DND-41 (cell line): ENCODE measurements at regions not wholly inside any gene's neighbourhood (a gene's known extent, or its start where the extent isn't known, plus 50 kb on each side); places are given as distances from the start of the nearest gene placed in this dataset.
"Not testable (repeated sequence)": the region's sequence is repeated elsewhere in the genome, so short reads cannot be mapped to it uniquely, and the experiment has no call there.

Source experiments
- ATAC-seq: fragments of 200-7000 bp; cut with Tn5 transposase; 3 replicates; pipeline ENCODE4 v1.9.1; 2021; ENCODE audit warnings: low read depth; ENCODE audit not compliant: insufficient read depth
- DNase-seq: peaks from one replicate; pipeline ENCODE4 v3.0.0-alpha.2; 2020
- H2AFZ ChIP-seq: 2 replicates; pipeline ENCODE4 v1.6.0; 2012; ENCODE audit warnings: low read depth, low read length
- H3K27ac ChIP-seq: 2 replicates; pipeline ENCODE4 v1.5.1; 2012; ENCODE audit warnings: low read length, inconsistent platforms
- H3K27me3 ChIP-seq: fragments of 200-600 bp; sonication (generic); 2 replicates; pipeline ENCODE4 v1.6.0; 2012; ENCODE audit warnings: low read length, mild to moderate bottlenecking, inconsistent platforms; ENCODE audit not compliant: insufficient read depth, poor library complexity
- H3K36me3 ChIP-seq: 2 replicates; pipeline ENCODE4 v1.5.1; 2012; ENCODE audit warnings: low read length, inconsistent platforms; ENCODE audit not compliant: insufficient read depth
- H3K4me1 ChIP-seq: 2 replicates; pipeline ENCODE4 v1.5.1; 2012; ENCODE audit warnings: mild to moderate bottlenecking, low read length; ENCODE audit not compliant: insufficient read depth
- H3K4me2 ChIP-seq: 2 replicates; pipeline ENCODE4 v1.6.0; 2012; ENCODE audit warnings: mild to moderate bottlenecking, moderate library complexity, low read length, inconsistent platforms; ENCODE audit not compliant: insufficient read depth
- H3K4me3 ChIP-seq, 2 experiments: fragments of 200-600 bp in 1 of 2; shearing (Covaris generic) in 1 of 2; 2 replicates each; pipeline ENCODE4 v1.5.1; 2012 to 2016; ENCODE audit warnings: inconsistent platforms in 2 of 2, low read length in 2 of 2, mild to moderate bottlenecking in 2 of 2, low read depth in 1 of 2, moderate library complexity in 1 of 2
- H3K79me2 ChIP-seq: 2 replicates; pipeline ENCODE4 v1.6.0; 2012; ENCODE audit warnings: low read length, inconsistent platforms; ENCODE audit not compliant: insufficient read depth
- H3K9ac ChIP-seq: 2 replicates; pipeline ENCODE4 v1.6.0; 2012; ENCODE audit warnings: low read depth, mild to moderate bottlenecking, inconsistent platforms, low read length, moderate library complexity
- H3K9me3 ChIP-seq: 2 replicates; pipeline ENCODE4 v1.5.1; 2012; ENCODE audit warnings: low read length, moderate library complexity, mild to moderate bottlenecking, inconsistent platforms; ENCODE audit not compliant: insufficient read depth, severe bottlenecking
- H4K20me1 ChIP-seq: 2 replicates; pipeline ENCODE4 v1.6.0; 2012; ENCODE audit warnings: low read length; ENCODE audit not compliant: insufficient read depth
- EZH2 ChIP-seq: IDR thresholded peaks from 3 replicates; pipeline ENCODE4 v1.6.1; 2012; ENCODE audit warnings: borderline replicate concordance, low read depth, mild to moderate bottlenecking, moderate library complexity, low read length, inconsistent platforms; ENCODE audit not compliant: severe bottlenecking
- TF ChIP-seq, protein P1 (sequence below): IDR thresholded peaks from 2 replicates; pipeline ENCODE4 v1.5.1; 2012; ENCODE audit warnings: borderline replicate concordance, low read length, moderate library complexity, mild to moderate bottlenecking; ENCODE audit not compliant: poor library complexity, severe bottlenecking; ENCODE audit errors: extremely low read depth

DNA sequence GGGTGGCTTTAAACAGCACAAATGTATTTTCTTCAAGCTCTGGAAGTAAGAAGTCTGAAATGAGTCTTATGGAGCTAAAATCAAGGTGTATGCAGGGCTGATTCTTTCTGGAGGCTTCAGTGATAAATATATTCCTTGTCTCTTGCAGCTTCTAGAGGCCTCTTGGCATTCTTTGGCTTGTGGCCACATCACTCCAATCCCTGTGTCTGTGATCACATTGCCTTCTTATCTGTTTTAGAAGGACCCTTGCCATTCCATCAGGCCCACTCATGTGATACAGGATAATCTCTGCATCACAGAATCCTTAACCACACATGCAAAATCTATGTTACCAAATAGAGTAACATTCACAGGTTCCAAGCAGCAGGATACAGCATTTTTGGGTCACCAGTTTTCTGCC lies 917.8 kb upstream of the C9orf72 start:
- H4K20me1 ChIP-seq: no peaks in the 10 kb centered on the region
- no peaks in the 10 kb centered on the region for H3K9me3 ChIP-seq
- H3K4me1 ChIP-seq: no peaks in the 10 kb centered on the region
- H3K27me3 ChIP-seq: no peaks in the 10 kb centered on the region
- no peaks in the 10 kb centered on the region for H3K36me3 ChIP-seq
- no peak for ATAC-seq
- no peak overlapping the region for H2AFZ ChIP-seq
- H3K4me3 ChIP-seq: no peak overlapping the region
- H3K27ac ChIP-seq: no peak overlapping the region
- no peaks in the 10 kb centered on the region for H3K79me2 ChIP-seq
- no peak overlapping the region for H3K4me2 ChIP-seq
- TF ChIP-seq, protein P1, sequence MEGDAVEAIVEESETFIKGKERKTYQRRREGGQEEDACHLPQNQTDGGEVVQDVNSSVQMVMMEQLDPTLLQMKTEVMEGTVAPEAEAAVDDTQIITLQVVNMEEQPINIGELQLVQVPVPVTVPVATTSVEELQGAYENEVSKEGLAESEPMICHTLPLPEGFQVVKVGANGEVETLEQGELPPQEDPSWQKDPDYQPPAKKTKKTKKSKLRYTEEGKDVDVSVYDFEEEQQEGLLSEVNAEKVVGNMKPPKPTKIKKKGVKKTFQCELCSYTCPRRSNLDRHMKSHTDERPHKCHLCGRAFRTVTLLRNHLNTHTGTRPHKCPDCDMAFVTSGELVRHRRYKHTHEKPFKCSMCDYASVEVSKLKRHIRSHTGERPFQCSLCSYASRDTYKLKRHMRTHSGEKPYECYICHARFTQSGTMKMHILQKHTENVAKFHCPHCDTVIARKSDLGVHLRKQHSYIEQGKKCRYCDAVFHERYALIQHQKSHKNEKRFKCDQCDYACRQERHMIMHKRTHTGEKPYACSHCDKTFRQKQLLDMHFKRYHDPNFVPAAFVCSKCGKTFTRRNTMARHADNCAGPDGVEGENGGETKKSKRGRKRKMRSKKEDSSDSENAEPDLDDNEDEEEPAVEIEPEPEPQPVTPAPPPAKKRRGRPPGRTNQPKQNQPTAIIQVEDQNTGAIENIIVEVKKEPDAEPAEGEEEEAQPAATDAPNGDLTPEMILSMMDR: no peak
- no peak for TF ChIP-seq EZH2
- H3K9ac ChIP-seq: no peak overlapping the region
- DNase-seq: no peak

DNA sequence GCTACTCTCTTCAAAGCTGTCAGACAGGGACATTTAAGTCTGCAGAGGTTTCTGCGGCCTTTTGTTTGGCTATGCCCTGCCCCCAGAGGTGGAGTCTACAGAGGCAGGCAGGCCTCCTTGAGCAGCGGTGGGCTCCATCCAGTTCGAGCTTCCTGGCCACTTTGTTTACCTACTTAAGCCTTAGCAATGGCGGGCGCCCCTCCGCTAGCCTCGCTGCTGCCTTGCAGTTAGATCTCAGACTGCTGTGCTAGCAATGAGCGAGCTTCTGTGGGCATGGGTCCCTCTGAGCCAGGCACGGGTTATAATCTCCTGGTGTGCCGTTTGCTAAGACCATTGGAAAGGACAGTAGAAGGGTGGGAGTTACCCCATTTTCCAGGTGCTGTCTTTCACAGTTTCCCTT lies 924.9 kb upstream of the C9orf72 start:
- not testable (repeated sequence) for ATAC-seq

DNA sequence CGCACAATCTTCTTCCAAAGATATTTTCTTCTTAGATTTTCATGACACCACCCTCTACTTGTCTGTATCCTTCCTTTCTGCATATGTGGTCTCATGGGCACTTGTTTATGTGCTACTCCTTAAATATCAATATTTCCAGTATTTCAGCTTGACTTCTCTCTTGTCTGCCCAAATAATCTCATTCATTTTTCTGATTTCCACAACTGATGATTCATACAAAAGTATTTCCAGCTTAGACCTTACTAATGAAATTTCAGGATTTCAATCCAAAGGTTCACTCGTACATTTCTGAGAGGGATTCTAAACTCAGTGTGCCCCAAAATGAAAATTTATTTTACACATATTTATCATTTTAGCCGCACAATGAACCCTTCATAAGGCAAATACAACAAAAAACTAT lies 928.9 kb upstream of the C9orf72 start:
- Histone ChIP-seq H3K9ac (no peak overlapping the region), H3K27ac (no peak overlapping the region), H3K4me2 (no peak overlapping the region), H2AFZ (no peak overlapping the region), H3K79me2 (no peaks in the 10 kb centered on the region), H3K36me3 (no peaks in the 10 kb centered on the region), H4K20me1 (no peaks in the 10 kb centered on the region), H3K4me1 (no peaks in the 10 kb centered on the region), H3K9me3 (no peaks in the 10 kb centered on the region), H3K27me3 (no peaks in the 10 kb centered on the region), H3K4me3 (no peak overlapping the region)
- TF ChIP-seq, protein P1: no peak
- no peak for TF ChIP-seq EZH2
- ATAC-seq: no peak
- DNase-seq: no peak

More for the DNA sequence above, 924.9 kb upstream of the C9orf72 start:
- not testable (repeated sequence) for H3K79me2 ChIP-seq, H3K4me1 ChIP-seq, H3K27me3 ChIP-seq, DNase-seq, H3K9ac ChIP-seq, H3K27ac ChIP-seq, H3K4me2 ChIP-seq, H3K36me3 ChIP-seq, H3K4me3 ChIP-seq, H3K9me3 ChIP-seq, H2AFZ ChIP-seq, H4K20me1 ChIP-seq

DNA sequence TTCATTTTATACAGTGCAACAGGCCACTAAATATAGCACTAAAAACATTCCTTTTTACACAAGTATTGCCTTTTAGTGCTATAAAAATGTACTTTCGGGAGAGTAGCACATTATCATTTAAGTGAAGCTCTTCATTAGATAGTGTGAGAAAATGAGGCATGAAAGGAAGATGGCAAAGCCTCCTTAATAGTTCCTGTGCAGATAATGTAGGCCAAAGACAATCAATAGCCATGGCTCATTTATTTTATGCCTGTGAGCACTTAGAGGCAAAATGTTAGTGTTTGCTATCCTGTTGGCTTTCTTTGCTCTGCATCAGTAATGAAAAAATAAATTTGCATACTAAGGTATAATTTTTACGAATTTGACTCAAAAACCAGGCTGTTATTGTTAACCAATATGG lies 929.5 kb upstream of the C9orf72 start:
- Histone ChIP-seq H4K20me1 (no peaks in the 10 kb centered on the region), H3K79me2 (no peaks in the 10 kb centered on the region), H3K4me3 (no peak overlapping the region), H3K9ac (no peak overlapping the region), H2AFZ (no peak overlapping the region), H3K36me3 (no peaks in the 10 kb centered on the region), H3K27ac (no peak overlapping the region), H3K27me3 (no peaks in the 10 kb centered on the region), H3K9me3 (no peaks in the 10 kb centered on the region), H3K4me1 (no peaks in the 10 kb centered on the region), H3K4me2 (no peak overlapping the region)
- TF ChIP-seq EZH2: no peak
- TF ChIP-seq, protein P1: no peak
- no peak for ATAC-seq
- DNase-seq: no peak
